Fibroblast of skin of left biceps (primary cell): ENCODE measurements at regions not wholly inside any gene's neighbourhood (a gene's known extent, or its start where the extent isn't known, plus 50 kb on each side); places are given as distances from the start of the nearest gene placed in this dataset.
"Not testable (repeated sequence)": the region's sequence is repeated elsewhere in the genome, so short reads cannot be mapped to it uniquely, and the experiment has no call there.

ENCODE experiments used
- DNase-seq, 2 experiments: peaks; one replicate each; pipeline ENCODE4 v3.0.0-alpha.2; 2013; ENCODE audit warnings: low read depth in 2 of 2

- DNase-seq = no peak
Observed at GRCh38 chr5:164097749-164098148, 592.3 kb downstream of the MAT2B start.

GRCh38 chr5:164098531-164098930 lies 593.1 kb downstream of the MAT2B start:
- DNase-seq = no peak

DNA sequence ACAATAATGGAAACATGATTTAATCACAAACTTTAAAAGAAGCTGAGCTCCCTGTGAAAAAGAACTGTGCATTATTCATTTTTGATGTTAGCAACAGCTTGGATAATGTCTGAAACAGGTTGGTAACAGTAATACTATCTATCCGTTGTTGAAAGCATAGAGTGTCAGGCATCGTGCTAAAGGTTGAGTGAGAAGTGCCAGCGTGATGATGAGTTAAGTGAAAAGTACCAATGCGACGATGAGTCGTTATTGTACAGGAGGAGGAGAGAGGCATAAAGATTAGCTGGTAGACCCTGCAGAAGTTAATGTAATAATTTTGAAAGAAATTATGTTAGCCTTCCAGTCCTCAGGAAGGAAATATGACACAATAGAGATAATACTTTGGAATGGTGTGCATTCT lies 593.6 kb downstream of the MAT2B start:
- DNase-seq = no peak

DNA sequence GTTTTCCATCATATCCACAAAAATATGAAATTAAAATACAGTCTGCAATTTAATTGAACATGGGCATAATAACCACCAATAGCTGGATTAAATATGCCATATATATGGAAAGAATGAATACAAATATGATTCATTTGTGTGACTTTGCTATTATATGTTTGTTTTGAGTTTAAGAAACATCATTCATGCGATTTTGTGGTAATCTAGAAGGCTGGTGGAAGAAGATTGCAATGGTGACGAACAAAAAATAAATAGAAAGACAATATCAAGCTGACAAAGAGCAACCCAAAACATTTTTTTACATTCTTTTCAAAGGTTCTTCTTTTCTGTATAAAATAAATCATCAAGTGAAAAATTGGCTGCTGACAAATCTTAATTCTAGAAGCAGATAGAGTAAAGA lies 610.0 kb downstream of the MAT2B start:
- DNase-seq = no peak

GRCh38 chr5:164119806-164120447 lies 614.5 kb downstream of the MAT2B start:
- DNase-seq = no peak

- DNase-seq = no peak
Observed at GRCh38 chr5:164127527-164127926, 622.1 kb downstream of the MAT2B start.

DNA sequence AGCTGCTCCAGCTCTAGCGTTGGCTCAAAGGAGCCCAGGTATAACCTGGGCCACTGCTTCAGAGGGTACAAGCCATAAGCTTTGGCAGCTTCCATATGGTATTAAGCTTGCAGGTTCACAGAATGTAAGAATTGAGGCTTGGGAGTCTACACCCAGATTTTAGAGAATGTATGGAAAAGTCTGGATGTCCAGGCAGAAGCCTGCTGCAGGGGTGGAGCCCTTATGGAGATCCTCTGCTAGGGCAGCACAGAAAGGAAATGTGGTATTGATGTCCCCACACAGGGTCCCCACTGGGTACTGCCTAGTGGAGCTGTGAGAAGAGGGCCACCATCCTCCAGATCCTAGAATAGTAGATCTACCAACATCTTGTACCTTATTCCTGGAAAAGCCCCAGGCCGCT lies 626.9 kb downstream of the MAT2B start:
- no peak for DNase-seq

GRCh38 chr5:164137095-164137494 lies 631.7 kb downstream of the MAT2B start:
- no peak for DNase-seq

GRCh38 chr5:164139423-164139822 lies 634.0 kb downstream of the MAT2B start:
- DNase-seq = no peak

DNA sequence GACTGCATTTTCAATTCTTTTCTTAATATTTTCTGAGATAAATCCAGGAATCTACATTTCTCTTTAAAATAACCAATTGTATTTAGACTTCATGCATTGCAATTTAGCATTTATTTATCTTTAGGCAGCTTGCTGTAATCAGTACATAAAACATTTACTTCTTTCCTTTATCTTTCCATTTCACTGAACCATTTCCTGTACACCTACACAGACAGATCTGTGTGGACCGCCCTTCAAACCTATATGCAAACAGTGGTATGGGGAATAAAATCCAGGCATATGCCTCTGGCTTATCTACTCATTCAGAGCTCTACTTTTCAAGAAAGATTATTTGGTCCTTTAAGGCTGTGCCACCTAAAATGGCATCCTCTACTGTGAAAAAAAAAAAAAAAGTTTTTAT lies 640.0 kb downstream of the MAT2B start:
- no peak for DNase-seq

DNA sequence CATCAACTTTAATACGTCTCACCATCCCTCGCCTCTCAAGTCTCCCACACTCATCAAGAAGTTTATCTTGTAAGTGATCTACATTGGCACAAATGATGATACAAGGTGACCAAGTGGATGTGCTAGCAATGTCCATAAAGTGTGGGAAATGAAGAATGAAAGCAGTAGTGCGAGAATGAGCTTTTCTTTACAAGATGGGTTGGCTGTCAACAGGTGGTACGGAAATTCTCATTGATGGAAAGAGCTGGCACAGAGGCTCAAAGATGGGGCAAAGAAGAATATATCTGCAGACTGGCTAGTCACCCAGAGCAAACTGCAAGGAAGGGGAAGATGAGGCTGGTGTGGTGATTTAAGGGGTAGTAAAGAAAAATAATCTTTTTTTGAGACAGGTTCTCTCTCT lies 640.8 kb downstream of the MAT2B start:
- no peak for DNase-seq

DNA sequence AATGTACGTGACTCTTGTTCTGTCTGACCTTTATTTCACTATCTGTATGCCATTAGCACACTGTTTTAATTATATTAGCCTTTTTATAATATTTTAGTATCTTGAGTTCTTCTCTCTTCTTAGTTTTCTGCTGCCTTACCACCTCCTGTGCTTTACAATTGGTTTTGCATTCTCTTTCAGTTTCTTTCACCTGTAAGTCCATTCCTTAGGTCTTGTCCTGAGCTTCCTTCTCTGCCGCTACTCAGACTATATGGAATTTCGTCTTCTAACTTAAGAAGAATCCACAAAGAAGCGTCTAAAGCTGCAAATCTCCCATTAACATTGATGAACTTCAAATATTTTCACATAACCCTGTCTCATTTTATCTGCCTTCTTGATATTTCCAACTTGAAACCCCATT lies 642.9 kb downstream of the MAT2B start:
- no peak for DNase-seq

- DNase-seq = not testable (repeated sequence)
Observed at GRCh38 chr5:164152539-164152938, 647.1 kb downstream of the MAT2B start.

- peak; percentile 10 to 12 for DNase-seq
Observed at GRCh38 chr5:164153469-164154172, 648.2 kb downstream of the MAT2B start.

DNA sequence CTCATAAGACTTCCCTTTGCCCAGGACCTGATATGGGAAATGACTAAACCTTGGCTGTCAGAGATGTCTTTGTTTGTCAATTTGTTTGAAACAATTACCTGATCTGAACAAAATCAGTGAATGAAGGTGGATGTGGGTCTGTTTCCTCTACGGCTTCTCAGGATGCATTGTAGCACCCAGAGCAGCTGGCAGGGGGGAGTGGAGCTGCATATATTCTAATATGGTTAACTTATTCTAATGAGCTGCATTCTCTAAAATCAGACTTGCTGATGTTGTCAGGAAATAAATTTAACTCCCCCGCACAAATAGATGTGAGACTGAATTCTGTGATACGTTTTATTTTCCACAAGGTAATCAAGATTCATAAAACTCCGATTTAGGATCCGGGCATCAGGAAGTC lies 665.4 kb downstream of the MAT2B start:
- no peak for DNase-seq

DNA sequence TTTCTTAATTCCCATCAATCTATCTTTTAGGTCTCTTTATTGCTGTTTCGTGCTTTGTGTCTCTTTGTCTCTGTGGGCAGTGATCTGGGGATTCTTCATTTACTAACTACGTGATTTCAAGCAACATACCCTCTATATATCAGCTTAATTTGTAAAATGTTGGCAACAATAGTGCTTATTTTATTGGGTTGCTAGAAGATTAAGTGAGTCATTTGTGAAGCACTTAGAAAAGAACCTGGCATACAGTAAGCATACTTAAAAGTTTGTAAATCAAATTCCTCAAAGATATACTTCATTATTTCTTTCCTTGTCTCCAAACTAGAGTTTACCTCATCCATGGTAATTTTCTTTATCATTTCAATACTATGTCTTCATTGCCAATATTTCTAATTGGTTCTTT lies 669.7 kb downstream of the MAT2B start:
- no peak for DNase-seq

GRCh38 chr5:164179406-164179805 lies 674.0 kb downstream of the MAT2B start:
- DNase-seq = no peak

DNA sequence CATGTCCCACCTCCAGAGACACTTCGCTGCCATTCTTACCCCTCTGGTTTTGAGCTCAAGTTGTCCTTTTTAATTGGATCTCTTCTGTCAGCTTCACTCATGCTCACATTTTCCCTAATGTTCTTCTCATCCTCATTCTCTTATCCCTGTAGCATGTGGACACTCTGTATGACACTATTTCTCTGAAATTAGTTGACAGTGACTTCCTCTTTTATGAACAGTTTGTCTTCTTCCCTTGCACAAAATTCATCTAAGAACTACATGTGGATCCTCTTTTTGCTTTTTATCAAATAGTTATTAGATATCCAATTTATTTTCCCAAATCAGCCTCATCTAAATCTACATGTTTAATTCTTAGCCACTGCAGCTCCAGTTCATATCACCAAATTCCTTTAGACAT lies 676.2 kb downstream of the MAT2B start:
- DNase-seq = no peak

DNA sequence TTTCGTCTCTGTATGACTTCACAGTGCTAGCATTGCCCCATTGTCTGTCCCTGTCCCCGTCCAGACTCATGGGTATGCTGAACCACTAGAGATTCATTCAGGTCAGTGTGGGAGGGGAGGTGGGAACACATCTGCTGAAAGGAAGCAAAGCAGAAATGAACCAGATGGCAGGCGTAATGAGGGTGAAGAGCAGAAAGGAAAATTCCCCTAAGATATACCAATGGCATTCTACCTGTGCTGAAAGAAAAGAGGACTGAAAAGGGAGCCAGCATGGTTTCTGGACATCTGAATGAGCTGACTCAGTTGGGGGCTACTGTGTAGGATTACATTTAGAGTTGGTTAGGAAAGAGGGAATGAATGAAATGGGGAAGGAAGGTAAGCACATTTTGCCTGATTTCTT lies 678.7 kb downstream of the MAT2B start:
- DNase-seq = no peak

DNA sequence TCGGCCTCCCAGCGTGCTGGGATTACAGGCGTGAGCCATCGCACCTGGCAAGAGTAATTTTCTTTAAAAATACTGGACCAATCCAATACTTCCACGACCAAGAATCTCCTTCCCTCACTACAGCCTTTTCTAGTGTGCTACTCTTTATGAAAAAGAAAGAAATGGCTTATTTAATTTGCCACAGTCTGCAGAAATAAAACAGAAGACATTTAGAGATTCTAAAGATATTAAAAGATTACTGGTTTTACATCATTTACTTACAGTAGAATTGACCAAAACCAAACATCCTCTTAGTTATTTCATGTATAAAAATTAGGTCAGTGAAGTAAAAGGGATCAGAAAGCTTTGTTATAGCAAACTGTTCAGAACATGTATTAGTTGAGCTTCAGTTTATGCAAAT lies 679.6 kb downstream of the MAT2B start:
- DNase-seq = no peak

- DNase-seq = no peak
Observed at GRCh38 chr5:164186550-164186949, 681.1 kb downstream of the MAT2B start.

- DNase-seq = no peak
Observed at GRCh38 chr5:164187785-164188184, 682.4 kb downstream of the MAT2B start.

DNA sequence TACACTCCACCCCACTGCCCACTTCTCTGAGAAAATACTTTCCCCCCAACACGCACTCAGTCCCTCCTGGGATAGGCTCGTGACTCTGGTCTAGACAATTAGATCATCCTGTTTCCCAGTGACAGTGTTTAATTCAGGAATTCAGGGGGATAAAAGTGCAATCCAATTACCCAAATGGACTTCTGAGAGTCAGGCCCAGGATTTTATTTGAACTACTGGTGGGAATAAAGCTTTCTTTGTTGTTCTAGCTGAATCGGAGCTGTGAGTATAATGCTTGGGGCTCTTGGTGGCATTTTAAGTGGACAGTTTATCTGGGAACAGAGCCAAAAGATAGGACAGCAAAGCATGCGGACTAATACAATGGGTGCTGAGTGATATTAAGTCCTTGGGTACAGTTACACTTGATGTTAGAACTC lies 683.3 kb downstream of the MAT2B start:
- DNase-seq = no peak

GRCh38 chr5:164191240-164191639 lies 685.8 kb downstream of the MAT2B start:
- peak in 1 of 2 experiments; percentile 35 for DNase-seq
